GM18907 (cell line): ENCODE measurements at regions not wholly inside any gene's neighbourhood (a gene's known extent, or its start where the extent isn't known, plus 50 kb on each side); places are given as distances from the start of the nearest gene placed in this dataset.

ENCODE experiments used
- ATAC-seq: cut with Tn5 transposase; IDR thresholded peaks from one replicate; pipeline ENCODE4 v1.9.1; 2021; ENCODE audit warnings: mild to moderate bottlenecking, moderate library complexity; ENCODE audit not compliant: unreplicated experiment

- no peak for ATAC-seq
Observed at GRCh38 chr10:123567984-123568739, 98.0 kb upstream of the GPR26 start.

- no peak for ATAC-seq
Observed at GRCh38 chr10:123568751-123569150, 97.4 kb upstream of the GPR26 start.

- ATAC-seq: no peak
Observed at GRCh38 chr10:123569436-123570035, 96.6 kb upstream of the GPR26 start.

GRCh38 chr10:123570051-123570897, 95.9 kb upstream of the GPR26 start:
- no peak for ATAC-seq

- ATAC-seq: no peak
Observed at GRCh38 chr10:123570898-123571515, 95.1 kb upstream of the GPR26 start.

- no peak for ATAC-seq
Observed at GRCh38 chr10:123571978-123572377, 94.2 kb upstream of the GPR26 start.

DNA sequence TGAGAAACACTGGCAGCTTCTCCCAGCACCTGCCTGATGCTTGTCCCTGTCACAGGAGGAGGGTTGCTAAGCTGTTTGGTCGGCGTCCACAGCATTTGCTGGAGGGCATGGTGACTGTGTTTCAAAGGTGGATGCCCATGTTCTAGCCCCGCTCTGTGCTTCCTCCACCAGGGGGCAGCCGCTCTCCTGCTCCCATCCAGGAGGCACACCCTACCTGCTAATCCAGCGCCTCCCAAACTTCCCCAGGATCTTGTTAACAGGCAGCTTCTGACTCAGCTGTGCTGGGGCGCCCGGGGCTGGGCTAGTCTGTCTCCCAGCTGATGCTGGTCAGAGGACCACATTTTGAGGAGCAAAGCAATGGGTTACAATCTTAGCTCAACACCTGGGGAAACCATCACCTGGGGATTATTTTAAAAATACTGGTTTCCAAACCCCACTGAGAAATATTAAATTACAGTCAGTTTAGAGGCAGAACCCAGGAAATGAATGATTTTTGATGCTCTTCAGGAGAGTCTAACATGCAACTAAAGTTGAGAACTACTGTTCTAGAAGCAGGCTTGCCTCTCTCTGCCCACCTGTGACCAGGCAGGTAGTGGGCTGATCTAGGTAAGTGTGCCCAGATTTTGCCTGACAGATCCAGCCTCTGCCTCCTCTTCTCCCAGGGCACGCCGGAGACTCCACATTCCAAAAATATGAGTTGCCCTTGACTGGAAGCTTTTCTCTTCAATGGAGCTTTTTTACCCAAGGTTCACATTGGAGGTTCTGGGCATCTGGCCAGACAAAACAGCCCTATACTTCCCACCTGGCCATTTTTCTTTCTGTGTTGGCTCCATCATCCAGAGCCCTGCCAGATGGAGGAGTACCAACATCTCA, 92.7 kb upstream of the GPR26 start:
- ATAC-seq: no peak

DNA sequence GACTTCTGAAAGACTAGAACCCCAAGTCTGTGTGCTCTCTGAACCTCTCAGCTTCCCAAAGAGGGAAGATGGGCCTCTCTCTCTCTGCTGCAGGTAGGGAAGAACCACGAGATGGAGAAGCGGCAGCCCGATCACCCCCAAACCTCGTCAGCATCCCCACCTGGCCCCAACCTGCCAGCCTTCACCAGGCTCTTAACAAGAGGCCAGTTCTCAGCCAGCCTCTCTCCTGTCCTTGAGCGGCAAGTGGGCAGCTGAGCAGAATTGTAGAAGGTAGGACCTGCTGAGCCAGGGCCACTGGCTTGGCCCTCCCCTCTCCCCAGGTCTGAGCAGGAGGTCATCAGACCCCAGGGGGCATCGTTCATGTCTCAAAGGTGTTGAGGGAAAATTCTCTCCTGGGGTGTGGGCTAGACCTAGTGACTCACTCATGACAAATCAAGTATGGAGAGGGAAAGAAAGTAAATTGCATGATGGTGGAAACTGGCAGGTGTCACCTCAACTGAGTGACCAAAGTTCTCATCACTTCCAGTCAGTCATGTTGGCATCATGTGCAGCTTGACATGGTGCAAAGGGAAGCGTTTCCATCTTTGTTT, 92.0 kb upstream of the GPR26 start:
- ATAC-seq: no peak

GRCh38 chr10:123575105-123575504, 91.0 kb upstream of the GPR26 start:
- ATAC-seq: no peak

DNA sequence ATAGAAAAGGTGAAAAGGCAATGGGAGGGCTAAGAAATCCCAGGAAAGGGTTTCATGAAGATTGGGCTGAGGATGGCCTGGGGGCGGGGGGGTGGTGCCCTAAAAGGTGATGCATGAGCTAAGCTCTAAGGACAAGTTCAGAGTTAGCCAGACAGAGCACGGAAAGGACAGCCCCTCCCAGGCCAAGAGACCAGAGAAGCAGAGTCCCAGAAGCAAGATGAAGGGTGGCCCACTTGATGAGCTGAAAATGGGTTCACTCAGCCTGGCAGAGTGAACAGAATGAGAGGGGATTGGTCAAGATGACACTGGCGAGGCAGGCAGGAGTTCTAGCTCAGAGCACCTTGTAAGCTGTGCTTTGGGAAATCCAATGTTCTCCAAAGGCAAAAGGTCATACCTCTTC, 89.4 kb upstream of the GPR26 start:
- ATAC-seq: no peak

- ATAC-seq: no peak
Observed at GRCh38 chr10:123577921-123578461, 88.2 kb upstream of the GPR26 start.

DNA sequence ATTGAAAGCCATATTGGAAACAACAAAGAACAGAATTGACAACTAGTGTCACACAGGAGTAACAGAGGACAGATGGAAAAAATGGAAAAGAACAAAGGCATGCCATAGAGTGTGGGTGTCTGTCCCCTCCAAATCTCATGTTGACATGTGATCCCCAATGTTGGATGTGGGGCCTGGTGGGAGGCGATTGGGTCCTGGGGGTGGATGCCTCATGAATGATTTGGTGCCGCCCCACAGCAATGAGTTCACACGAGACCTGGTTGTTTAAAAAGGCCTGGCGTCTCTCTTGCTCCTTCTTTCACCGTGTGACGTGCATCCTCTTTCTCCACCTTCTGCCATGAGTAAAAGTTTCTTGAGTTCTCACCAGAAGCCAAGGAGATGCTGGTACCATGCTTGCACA, 87.4 kb upstream of the GPR26 start:
- ATAC-seq: no peak

DNA sequence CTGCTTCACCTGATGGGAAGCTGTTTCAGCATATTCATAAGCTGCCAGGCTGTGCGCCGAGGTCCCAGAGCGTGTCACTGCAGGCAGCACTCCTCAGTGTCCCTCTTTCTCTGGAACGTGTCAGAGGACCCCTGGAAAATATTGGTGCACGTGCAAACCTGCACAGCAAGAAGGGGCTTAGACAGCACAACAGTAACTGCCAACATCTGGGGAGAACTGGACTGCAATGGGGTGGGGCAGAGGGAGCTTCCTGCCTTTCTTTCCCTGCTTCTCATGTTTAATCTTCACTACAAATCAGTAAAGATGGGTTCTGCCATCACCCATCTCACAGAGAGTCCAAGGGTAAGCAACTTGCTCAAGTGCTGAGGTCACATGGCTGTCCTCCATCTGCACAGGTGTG, 86.5 kb upstream of the GPR26 start:
- no peak for ATAC-seq

DNA sequence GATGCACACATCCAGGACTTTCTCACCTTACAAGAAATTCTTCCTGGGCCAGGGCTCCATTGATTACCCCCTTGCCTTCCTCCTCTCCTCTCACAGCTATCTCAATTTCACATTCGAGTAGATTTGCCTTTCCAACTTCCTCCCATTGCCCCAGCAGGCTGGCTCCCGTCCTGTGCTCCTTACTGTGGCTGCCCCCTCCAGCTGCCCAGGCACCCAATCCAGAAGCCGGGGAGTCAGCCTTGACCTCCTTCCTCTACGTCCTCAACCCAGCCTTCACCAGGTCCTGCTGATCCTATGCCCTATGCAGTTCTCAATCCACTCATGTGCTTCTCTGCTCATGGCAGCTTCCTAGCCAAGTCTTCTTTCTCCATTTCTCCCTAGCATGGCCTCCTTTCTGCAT, 85.7 kb upstream of the GPR26 start:
- ATAC-seq: no peak

DNA sequence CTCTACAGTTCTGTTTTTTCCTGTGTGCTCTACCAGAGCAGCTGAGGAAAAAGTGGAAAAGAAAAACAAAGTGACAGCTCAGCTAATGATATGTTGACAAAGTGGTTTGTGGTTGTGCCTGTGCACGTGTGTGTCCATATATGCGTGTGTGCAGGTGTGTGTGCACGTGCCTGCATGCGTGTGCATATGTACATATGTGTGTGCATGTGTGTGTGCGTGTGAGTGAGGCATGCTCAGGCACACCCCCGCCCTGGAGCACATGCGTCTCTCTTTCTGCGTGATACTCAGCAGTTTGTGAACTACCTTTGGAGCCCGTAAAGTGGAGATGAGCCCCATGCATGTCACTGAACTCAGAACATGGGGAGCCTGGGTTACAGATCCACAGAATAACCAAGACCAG, 84.5 kb upstream of the GPR26 start:
- ATAC-seq: no peak

DNA sequence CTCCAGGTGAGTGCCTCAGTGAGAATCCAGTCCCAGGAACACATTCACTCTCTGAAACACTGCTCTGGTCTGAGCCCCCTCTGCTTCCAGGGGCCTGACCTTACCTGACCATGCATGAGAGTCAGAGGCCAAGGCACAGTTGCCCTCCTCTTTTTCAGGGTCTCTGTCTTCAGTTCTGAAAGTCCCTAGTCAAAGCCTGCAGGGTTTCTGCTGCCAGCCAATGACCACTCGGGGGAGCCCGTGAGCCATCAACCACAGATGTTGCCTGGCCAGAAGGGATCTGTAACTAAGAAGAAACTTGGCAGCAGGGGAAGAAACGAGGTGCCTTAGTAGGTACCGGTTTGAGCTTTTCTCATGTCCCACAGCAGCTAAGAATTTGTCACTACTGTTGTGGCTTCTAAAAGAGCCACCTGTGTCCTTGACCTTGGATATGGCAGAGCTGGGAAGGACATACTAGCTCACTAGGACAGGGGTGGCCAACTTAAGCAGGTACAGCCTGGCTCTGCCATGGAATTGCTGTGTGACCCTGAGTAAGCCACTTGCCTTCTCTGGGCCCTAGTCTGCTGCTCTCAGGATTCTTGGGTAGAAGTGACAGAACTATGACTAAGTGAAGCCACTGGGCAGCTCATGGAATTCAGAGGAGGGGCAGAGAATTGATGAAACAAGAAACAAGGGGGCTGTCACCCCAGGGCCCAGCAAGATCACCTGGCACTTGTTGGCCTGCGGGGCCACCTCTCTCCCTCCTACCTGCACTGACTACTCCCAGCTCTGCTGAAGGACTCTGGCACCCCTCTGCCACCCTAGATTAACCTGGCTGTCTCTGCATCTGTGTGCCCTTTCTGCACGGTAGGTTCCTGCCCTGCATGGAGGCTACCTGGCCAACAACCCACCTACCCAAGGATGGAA, 83.8 kb upstream of the GPR26 start:
- ATAC-seq: no peak

- ATAC-seq: no peak
Observed at GRCh38 chr10:123583639-123584418, 82.3 kb upstream of the GPR26 start.

- ATAC-seq: no peak
Observed at GRCh38 chr10:123584419-123584775, 81.8 kb upstream of the GPR26 start.
